ENCODE measurements at regions not wholly inside any gene's neighbourhood (a gene's known extent, or its start where the extent isn't known, plus 50 kb on each side); places are given as distances from the start of the nearest gene placed in this dataset.

- TF ChIP-seq CTCF (IDR thresholded peaks at IDR 0.05; ENCODE audit: insufficient read depth, low read length, poor library complexity, severe bottlenecking) (no peak), EZH2phosphoT487 (conservative IDR thresholded peaks at IDR 0.05; ENCODE audit: low read length) (no peak)
Observed at GRCh38 chr2:65545837-65546805, 113.7 kb upstream of the SPRED2 start.
